BLaER1 (cell line): ENCODE measurements at regions not wholly inside any gene's neighbourhood (a gene's known extent, or its start where the extent isn't known, plus 50 kb on each side); places are given as distances from the start of the nearest gene placed in this dataset.

Experiments
- H3K27ac ChIP-seq: shearing (Covaris generic); formaldehyde crosslinking; 2 replicates; pipeline ENCODE4 v1.8.1; 2022
- H3K27me3 ChIP-seq: shearing (Covaris generic); formaldehyde crosslinking; 2 replicates; pipeline ENCODE4 v1.8.1; 2022
- H3K36me3 ChIP-seq: shearing (Covaris generic); formaldehyde crosslinking; 2 replicates; pipeline ENCODE4 v1.8.1; 2022
- H3K4me1 ChIP-seq: shearing (Covaris generic); formaldehyde crosslinking; 2 replicates; pipeline ENCODE4 v1.8.1; 2022
- H3K4me2 ChIP-seq: shearing (Covaris generic); formaldehyde crosslinking; 2 replicates; pipeline ENCODE4 v1.8.1; 2022
- H3K4me3 ChIP-seq: shearing (Covaris generic); formaldehyde crosslinking; 2 replicates; pipeline ENCODE4 v1.8.1; 2022
- H3K9ac ChIP-seq: shearing (Covaris generic); formaldehyde crosslinking; 2 replicates; pipeline ENCODE4 v1.8.1; 2022
- H3K9me3 ChIP-seq: shearing (Covaris generic); formaldehyde crosslinking; 2 replicates; pipeline ENCODE4 v1.8.1; 2022
- H4K20me1 ChIP-seq: shearing (Covaris generic); formaldehyde crosslinking; 2 replicates; pipeline ENCODE4 v1.8.1; 2022
- Cebpa-rat ChIP-seq: shearing (Covaris generic); IDR thresholded peaks from 2 replicates; pipeline ENCODE4 v1.8.1; 2022

GRCh38 chr10:21311426-21311825, 214.1 kb downstream of the SKIDA1 start:
- Histone ChIP-seq H3K27ac (no peak overlapping the region), H4K20me1 (no peaks in the 10 kb centered on the region), H3K4me1 (no peaks in the 10 kb centered on the region), H3K4me2 (no peak overlapping the region), H3K9ac (no peak overlapping the region), H3K27me3 (no peaks in the 10 kb centered on the region), H3K4me3 (no peak overlapping the region), H3K36me3 (no peaks in the 10 kb centered on the region), H3K9me3 (no peaks in the 10 kb centered on the region)
- TF ChIP-seq Cebpa-rat = no peak

GRCh38 chr10:21309427-21309826, 216.1 kb downstream of the SKIDA1 start:
- TF ChIP-seq Cebpa-rat = no peak
- no peaks in the 10 kb centered on the region for H3K27me3 ChIP-seq
- no peak overlapping the region for H3K27ac ChIP-seq
- H3K4me1 ChIP-seq = no peaks in the 10 kb centered on the region
- H3K4me2 ChIP-seq = no peak overlapping the region
- no peaks in the 10 kb centered on the region for H3K9me3 ChIP-seq
- H3K36me3 ChIP-seq = no peaks in the 10 kb centered on the region
- H3K9ac ChIP-seq = no peak overlapping the region
- no peak overlapping the region for H3K4me3 ChIP-seq
- H4K20me1 ChIP-seq = no peaks in the 10 kb centered on the region

GRCh38 chr10:21308946-21309345, 216.5 kb downstream of the SKIDA1 start:
- H3K4me1 ChIP-seq = no peaks in the 10 kb centered on the region
- no peak overlapping the region for H3K4me3 ChIP-seq
- TF ChIP-seq Cebpa-rat = no peak
- no peak overlapping the region for H3K4me2 ChIP-seq
- H4K20me1 ChIP-seq = no peaks in the 10 kb centered on the region
- no peaks in the 10 kb centered on the region for H3K9me3 ChIP-seq
- H3K27ac ChIP-seq = no peak overlapping the region
- H3K27me3 ChIP-seq = no peaks in the 10 kb centered on the region
- H3K36me3 ChIP-seq = no peaks in the 10 kb centered on the region
- H3K9ac ChIP-seq = no peak overlapping the region

- H3K4me2 ChIP-seq = no peak overlapping the region
- H3K36me3 ChIP-seq = no peaks in the 10 kb centered on the region
- no peaks in the 10 kb centered on the region for H3K27me3 ChIP-seq
- no peaks in the 10 kb centered on the region for H3K4me1 ChIP-seq
- H3K27ac ChIP-seq = no peak overlapping the region
- H3K9ac ChIP-seq = no peak overlapping the region
- no peaks in the 10 kb centered on the region for H4K20me1 ChIP-seq
- no peaks in the 10 kb centered on the region for H3K9me3 ChIP-seq
- TF ChIP-seq Cebpa-rat = no peak
- no peak overlapping the region for H3K4me3 ChIP-seq
These were observed 217.5 kb downstream of the SKIDA1 start for GRCh38 chr10:21308018-21308417.

GRCh38 chr10:21304608-21305007, 220.9 kb downstream of the SKIDA1 start:
- H4K20me1 ChIP-seq = no peaks in the 10 kb centered on the region
- H3K27ac ChIP-seq = no peak overlapping the region
- H3K9ac ChIP-seq = no peak overlapping the region
- TF ChIP-seq Cebpa-rat = no peak
- no peaks in the 10 kb centered on the region for H3K36me3 ChIP-seq
- H3K9me3 ChIP-seq = no peaks in the 10 kb centered on the region
- no peaks in the 10 kb centered on the region for H3K4me1 ChIP-seq
- no peak overlapping the region for H3K4me2 ChIP-seq
- no peaks in the 10 kb centered on the region for H3K27me3 ChIP-seq
- no peak overlapping the region for H3K4me3 ChIP-seq

GRCh38 chr10:21304198-21304597, 221.3 kb downstream of the SKIDA1 start:
- Histone ChIP-seq H3K9ac (no peak overlapping the region), H3K27ac (no peak overlapping the region), H3K9me3 (no peaks in the 10 kb centered on the region), H3K4me3 (no peak overlapping the region), H3K4me2 (no peak overlapping the region), H3K4me1 (no peaks in the 10 kb centered on the region), H4K20me1 (no peaks in the 10 kb centered on the region), H3K27me3 (no peaks in the 10 kb centered on the region), H3K36me3 (no peaks in the 10 kb centered on the region)
- TF ChIP-seq Cebpa-rat = no peak

GRCh38 chr10:21300551-21300950, 224.9 kb downstream of the SKIDA1 start:
- H3K9me3 ChIP-seq = no peaks in the 10 kb centered on the region
- H3K36me3 ChIP-seq = no peaks in the 10 kb centered on the region
- no peak for TF ChIP-seq Cebpa-rat
- H3K9ac ChIP-seq = no peak overlapping the region
- no peak overlapping the region for H3K4me2 ChIP-seq
- peaks cover 18% of the 10 kb centered on the region for H3K4me1 ChIP-seq
- H3K27ac ChIP-seq = no peak overlapping the region
- H4K20me1 ChIP-seq = no peaks in the 10 kb centered on the region
- H3K27me3 ChIP-seq = no peaks in the 10 kb centered on the region
- no peak overlapping the region for H3K4me3 ChIP-seq

- no peaks in the 10 kb centered on the region for H3K27me3 ChIP-seq
- no peaks in the 10 kb centered on the region for H4K20me1 ChIP-seq
- no peak overlapping the region for H3K9ac ChIP-seq
- H3K36me3 ChIP-seq = no peaks in the 10 kb centered on the region
- no peak overlapping the region for H3K4me3 ChIP-seq
- H3K4me2 ChIP-seq = no peak overlapping the region
- H3K27ac ChIP-seq = no peak overlapping the region
- H3K9me3 ChIP-seq = no peaks in the 10 kb centered on the region
- no peak for TF ChIP-seq Cebpa-rat
- H3K4me1 ChIP-seq = peaks cover 18% of the 10 kb centered on the region
These were observed 226.2 kb downstream of the SKIDA1 start for GRCh38 chr10:21299330-21299729.

- Histone ChIP-seq H3K9ac (no peak overlapping the region), H4K20me1 (no peaks in the 10 kb centered on the region), H3K36me3 (no peaks in the 10 kb centered on the region), H3K4me1 (peaks cover 18% of the 10 kb centered on the region), H3K27me3 (no peaks in the 10 kb centered on the region), H3K4me3 (no peak overlapping the region), H3K4me2 (no peak overlapping the region), H3K27ac (no peak overlapping the region), H3K9me3 (no peaks in the 10 kb centered on the region)
- no peak for TF ChIP-seq Cebpa-rat
These were observed 226.8 kb downstream of the SKIDA1 start for GRCh38 chr10:21298701-21299100.

- Histone ChIP-seq H3K36me3 (no peaks in the 10 kb centered on the region), H3K4me2 (no peak overlapping the region), H3K9ac (no peak overlapping the region), H3K27ac (no peak overlapping the region), H3K4me3 (no peak overlapping the region), H4K20me1 (no peaks in the 10 kb centered on the region), H3K27me3 (no peaks in the 10 kb centered on the region), H3K4me1 (peaks cover 18% of the 10 kb centered on the region), H3K9me3 (no peaks in the 10 kb centered on the region)
- no peak for TF ChIP-seq Cebpa-rat
These were observed 227.7 kb downstream of the SKIDA1 start for GRCh38 chr10:21297603-21298383.
